Upper lobe of left lung (tissue), 4 donors: ENCODE measurements at regions not wholly inside any gene's neighbourhood (a gene's known extent, or its start where the extent isn't known, plus 50 kb on each side); places are given as distances from the start of the nearest gene placed in this dataset.

Experiments used
- EP300 ChIP-seq, 4 donors: sonication (generic); formaldehyde crosslinking; IDR thresholded peaks; one replicate each; pipeline ENCODE4 v1.5.1; 2017; ENCODE audit warnings: antibody characterized with exemption in 4 of 4, control low read depth in 2 of 4
- POLR2A ChIP-seq, 4 donors: fragments of 450-650 bp; IDR thresholded peaks; one replicate each; pipeline ENCODE4 v1.5.1; 2016 to 2017; ENCODE audit warnings: antibody characterized with exemption in 4 of 4, mild to moderate bottlenecking in 2 of 4
- TF ChIP-seq, protein P1 (sequence below), 6 experiments: fragments of 450-650 bp in 4 of 6; fragments of 200-600 bp in 2 of 6; sonication (generic) in 2 of 6; IDR thresholded peaks; one replicate each; pipeline ENCODE4 v1.5.1; 2016 to 2019; ENCODE audit warnings: antibody characterized with exemption in 6 of 6

DNA sequence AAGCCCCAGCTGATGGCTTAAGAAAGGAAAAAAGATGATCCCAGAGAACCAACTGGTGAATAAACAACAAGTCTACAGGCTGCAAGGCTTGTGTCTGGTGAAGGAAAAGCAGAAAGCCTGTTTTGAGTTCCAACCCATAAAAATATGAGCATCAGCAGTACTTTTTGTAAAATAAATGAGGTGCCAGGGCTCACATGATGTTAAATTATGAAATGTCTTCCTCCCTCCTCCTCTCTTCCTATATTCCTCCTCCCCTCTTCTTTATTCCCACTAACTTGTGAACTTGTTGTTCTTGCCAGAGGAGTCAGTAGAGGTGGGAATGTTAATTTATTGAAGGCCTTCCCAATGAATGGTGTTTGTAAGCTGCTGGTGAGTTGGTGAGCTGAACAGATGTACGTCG lies 212.2 kb upstream of the CDH11 start:
- TF ChIP-seq POLR2A (IDR thresholded peaks at IDR 0.05) (no peak), EP300 (IDR thresholded peaks at IDR 0.05) (no peak)
- TF ChIP-seq, protein P1, sequence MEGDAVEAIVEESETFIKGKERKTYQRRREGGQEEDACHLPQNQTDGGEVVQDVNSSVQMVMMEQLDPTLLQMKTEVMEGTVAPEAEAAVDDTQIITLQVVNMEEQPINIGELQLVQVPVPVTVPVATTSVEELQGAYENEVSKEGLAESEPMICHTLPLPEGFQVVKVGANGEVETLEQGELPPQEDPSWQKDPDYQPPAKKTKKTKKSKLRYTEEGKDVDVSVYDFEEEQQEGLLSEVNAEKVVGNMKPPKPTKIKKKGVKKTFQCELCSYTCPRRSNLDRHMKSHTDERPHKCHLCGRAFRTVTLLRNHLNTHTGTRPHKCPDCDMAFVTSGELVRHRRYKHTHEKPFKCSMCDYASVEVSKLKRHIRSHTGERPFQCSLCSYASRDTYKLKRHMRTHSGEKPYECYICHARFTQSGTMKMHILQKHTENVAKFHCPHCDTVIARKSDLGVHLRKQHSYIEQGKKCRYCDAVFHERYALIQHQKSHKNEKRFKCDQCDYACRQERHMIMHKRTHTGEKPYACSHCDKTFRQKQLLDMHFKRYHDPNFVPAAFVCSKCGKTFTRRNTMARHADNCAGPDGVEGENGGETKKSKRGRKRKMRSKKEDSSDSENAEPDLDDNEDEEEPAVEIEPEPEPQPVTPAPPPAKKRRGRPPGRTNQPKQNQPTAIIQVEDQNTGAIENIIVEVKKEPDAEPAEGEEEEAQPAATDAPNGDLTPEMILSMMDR (IDR thresholded peaks at IDR 0.05) = no peak
